ENCODE measurements at regions not wholly inside any gene's neighbourhood (a gene's known extent, or its start where the extent isn't known, plus 50 kb on each side); places are given as distances from the start of the nearest gene placed in this dataset.

DNA sequence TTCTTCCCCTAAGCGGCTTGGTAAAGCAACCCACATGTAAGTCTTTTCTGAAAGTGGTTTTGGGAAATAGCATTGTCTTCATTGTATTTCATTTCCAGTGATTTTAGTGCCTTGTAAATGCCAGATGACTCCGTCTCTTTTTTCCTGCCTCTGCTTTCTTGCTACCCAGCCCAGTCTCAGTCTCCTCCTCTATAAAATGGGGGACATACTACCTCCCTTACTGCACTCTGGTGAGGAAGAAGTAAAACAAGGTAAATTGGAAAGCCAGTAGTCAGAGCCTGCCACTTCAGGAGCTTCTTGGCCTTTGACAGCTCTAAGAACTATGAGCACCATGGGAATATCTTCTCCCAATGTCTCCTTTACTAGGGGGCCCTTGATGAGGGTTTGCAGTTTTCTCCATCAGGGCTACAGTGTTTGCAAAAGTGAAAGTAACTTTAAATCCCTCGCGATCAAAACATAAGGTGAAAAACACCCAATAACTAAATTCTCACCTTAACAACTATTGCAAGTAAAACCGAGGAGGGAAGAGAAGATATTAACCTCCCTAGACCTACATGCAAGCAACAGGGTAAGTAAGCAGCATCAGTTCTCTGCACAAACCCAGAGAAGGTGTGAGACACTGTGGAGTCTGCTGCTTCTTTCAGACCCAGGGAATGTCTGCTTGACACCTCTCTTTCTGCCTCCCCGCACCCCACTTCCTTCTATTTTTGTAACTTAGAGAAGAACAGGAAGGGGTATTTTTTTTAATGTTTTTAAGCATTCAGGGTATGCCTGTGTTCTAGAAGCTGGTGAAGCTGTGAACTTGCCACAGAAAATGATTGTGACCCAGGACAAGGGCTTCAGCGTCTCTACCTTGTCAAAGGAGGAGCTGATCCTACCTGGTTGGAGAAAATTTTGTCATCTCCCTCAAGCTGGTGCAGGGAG lies 159.1 kb upstream of the EOMES start:
- ATAC-seq (no peak), FAIRE-seq (no peak), DNase-seq (ENCODE audit: extremely low read depth in 1 of 4, low spot score in 3 of 4) (no peak)
- Histone ChIP-seq H3K79me2 (ENCODE audit: control insufficient read depth, insufficient read depth, low read length) (no peaks in the 10 kb centered on the region), H3K9me1 (ENCODE audit: control insufficient read depth, insufficient read depth, low read length) (no peaks in the 10 kb centered on the region), H3K27me3 (ENCODE audit: control insufficient read depth in 2 of 2, insufficient read depth in 2 of 2, low read length in 2 of 2) (no peaks in the 10 kb centered on the region), H3K4me1 (replicated peaks in 1 of 2; ENCODE audit: control insufficient read depth in 2 of 2, insufficient read depth in 2 of 2, low read length in 2 of 2) (no peaks in the 10 kb centered on the region), H3K36me3 (ENCODE audit: control insufficient read depth, insufficient read depth, low read length) (no peaks in the 10 kb centered on the region), H3K9me3 (replicated peaks; ENCODE audit: control insufficient read depth, insufficient read depth, low read depth, low read length) (0 out of 2 replicates have a peak, but pooled peaks cover 2% of the 10 kb centered on the region), H2AFZ (ENCODE audit: low read depth, low read length) (no peak overlapping the region), H3K4me2 (ENCODE audit: insufficient read depth, low read length) (no peak overlapping the region), H3K9ac (ENCODE audit: insufficient read depth in 1 of 2, low read depth in 2 of 2, low read length in 2 of 2) (no peak overlapping the region), H3K4me3 (no peak overlapping the region), H3K27ac (ENCODE audit: extremely low read depth, low read depth, low read length) (no peak overlapping the region), H4K20me1 (replicated peaks; ENCODE audit: control insufficient read depth, insufficient read depth, low read length) (no peaks in the 10 kb centered on the region)
- POLR2A ChIA-PET, result no interaction called here
- TF ChIP-seq DDX20 (tag; IDR thresholded peaks at IDR 0.05; ENCODE audit: low read depth), result no peak
- TF ChIP-seq SMARCA4 (IDR thresholded peaks at IDR 0.05), result no peak
- intact Hi-C loops (cut with micrococcal nuclease) (no loop called here), in situ Hi-C loops (cut with MboI) (no loop called here)
- CTCF ChIA-PET (ENCODE audit: low intra/inter-chr PET ratio), result no interaction called here
- no TSS peak for BruUV-seq (replicated peaks)
- WGBS (ENCODE audit: insufficient coverage, low coverage, missing lambda C conversion rate), result 3% methylated on average over 7 of the region's 7 CpGs

DNA sequence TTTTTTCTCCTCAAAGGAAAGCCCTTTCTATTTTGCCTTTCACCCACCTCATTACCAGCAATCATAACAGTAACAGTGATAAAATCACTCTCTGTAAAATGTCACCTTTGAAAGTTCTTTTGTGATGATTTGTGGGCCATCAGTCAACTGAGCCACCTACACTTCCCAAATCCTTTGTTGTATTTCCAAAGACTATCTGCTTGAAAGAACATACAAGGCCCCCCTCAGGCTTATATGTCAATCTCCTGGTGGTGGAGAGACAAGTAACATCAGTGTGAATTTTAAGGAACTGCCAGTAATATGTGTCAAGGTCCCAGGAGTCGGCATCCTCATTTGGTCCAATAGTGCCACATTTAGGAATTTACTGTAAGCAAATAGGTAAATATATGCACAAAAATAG lies 161.1 kb upstream of the EOMES start:
- BruUV-seq (replicated peaks), result no TSS peak
- no peaks in the 10 kb centered on the region for H3K9me1 ChIP-seq (ENCODE audit: control insufficient read depth, insufficient read depth, low read length)
- 0% methylated on average over 1 of the region's 1 CpG for WGBS (ENCODE audit: insufficient coverage, low coverage, missing lambda C conversion rate)
- no peak overlapping the region for H3K27ac ChIP-seq (ENCODE audit: extremely low read depth, low read depth, low read length)
- DNase-seq (ENCODE audit: extremely low read depth in 1 of 4, low spot score in 3 of 4), result no peak
- in situ Hi-C loops (cut with MboI) (no loop called here), intact Hi-C loops (cut with micrococcal nuclease) (no loop called here)
- no peaks in the 10 kb centered on the region for H3K79me2 ChIP-seq (ENCODE audit: control insufficient read depth, insufficient read depth, low read length)
- H3K4me2 ChIP-seq (ENCODE audit: insufficient read depth, low read length), result no peak overlapping the region
- POLR2A ChIA-PET, result no interaction called here
- H3K9ac ChIP-seq (ENCODE audit: insufficient read depth in 1 of 2, low read depth in 2 of 2, low read length in 2 of 2), result no peak overlapping the region
- no peak for FAIRE-seq
- H4K20me1 ChIP-seq (replicated peaks; ENCODE audit: control insufficient read depth, insufficient read depth, low read length), result no peaks in the 10 kb centered on the region
- H3K4me3 ChIP-seq, result no peak overlapping the region
- no peak for TF ChIP-seq NCOA4 (IDR thresholded peaks at IDR 0.05; ENCODE audit: partially characterized antibody)
- TF ChIP-seq CEBPG (CRISPR knock-in tag; IDR thresholded peaks at IDR 0.05), result no peak
- TF ChIP-seq CEBPG (tag; conservative IDR thresholded peaks at IDR 0.05 in 1 of 2, IDR thresholded peaks at IDR 0.05 in 1 of 2), result no peak
- TF ChIP-seq SNIP1 (IDR thresholded peaks at IDR 0.05; ENCODE audit: low read depth), result no peak
- TF ChIP-seq CCAR2 (IDR thresholded peaks at IDR 0.05; ENCODE audit: low read depth, low read length), result no peak
- no peak for TF ChIP-seq ZNF324 (CRISPR knock-in tag; IDR thresholded peaks at IDR 0.05)
- TF ChIP-seq, protein P1, sequence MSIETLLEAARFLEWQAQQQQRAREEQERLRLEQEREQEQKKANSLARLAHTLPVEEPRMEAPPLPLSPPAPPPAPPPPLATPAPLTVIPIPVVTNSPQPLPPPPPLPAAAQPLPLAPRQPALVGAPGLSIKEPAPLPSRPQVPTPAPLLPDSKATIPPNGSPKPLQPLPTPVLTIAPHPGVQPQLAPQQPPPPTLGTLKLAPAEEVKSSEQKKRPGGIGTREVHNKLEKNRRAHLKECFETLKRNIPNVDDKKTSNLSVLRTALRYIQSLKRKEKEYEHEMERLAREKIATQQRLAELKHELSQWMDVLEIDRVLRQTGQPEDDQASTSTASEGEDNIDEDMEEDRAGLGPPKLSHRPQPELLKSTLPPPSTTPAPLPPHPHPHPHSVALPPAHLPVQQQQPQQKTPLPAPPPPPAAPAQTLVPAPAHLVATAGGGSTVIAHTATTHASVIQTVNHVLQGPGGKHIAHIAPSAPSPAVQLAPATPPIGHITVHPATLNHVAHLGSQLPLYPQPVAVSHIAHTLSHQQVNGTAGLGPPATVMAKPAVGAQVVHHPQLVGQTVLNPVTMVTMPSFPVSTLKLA (conservative IDR thresholded peaks at IDR 0.05), result no peak
- TF ChIP-seq BDP1 (IDR thresholded peaks at IDR 0.05; ENCODE audit: insufficient read depth, insufficient read length), result no peak
- TF ChIP-seq NR2C2 (CRISPR knock-in tag; IDR thresholded peaks at IDR 0.05), result no peak
- no peak for TF ChIP-seq NR2C2 (tag; IDR thresholded peaks at IDR 0.05)
- no peak for TF ChIP-seq RAD21 (CRISPR knock-in tag; conservative IDR thresholded peaks at IDR 0.05 in 1 of 2, IDR thresholded peaks at IDR 0.05 in 1 of 2)
- no peak for TF ChIP-seq RAD51 (IDR thresholded peaks at IDR 0.05; ENCODE audit: borderline replicate concordance, low read depth)
- no peak for TF ChIP-seq ZNF561 (CRISPR knock-in tag; conservative IDR thresholded peaks at IDR 0.05)
- no peaks in the 10 kb centered on the region for H3K4me1 ChIP-seq (replicated peaks in 1 of 2; ENCODE audit: control insufficient read depth in 2 of 2, insufficient read depth in 2 of 2, low read length in 2 of 2)
- H3K9me3 ChIP-seq (replicated peaks; ENCODE audit: control insufficient read depth, insufficient read depth, low read depth, low read length), result 0 out of 2 replicates have a peak, but pooled peaks cover 2% of the 10 kb centered on the region
- no peak for ATAC-seq
- H2AFZ ChIP-seq (ENCODE audit: low read depth, low read length), result no peak overlapping the region
- H3K36me3 ChIP-seq (ENCODE audit: control insufficient read depth, insufficient read depth, low read length), result no peaks in the 10 kb centered on the region
- CTCF ChIA-PET (ENCODE audit: low intra/inter-chr PET ratio), result no interaction called here
- no peaks in the 10 kb centered on the region for H3K27me3 ChIP-seq (ENCODE audit: control insufficient read depth in 2 of 2, insufficient read depth in 2 of 2, low read length in 2 of 2)

Measured in K562 (cell line).